ENCODE measurements at regions not wholly inside any gene's neighbourhood (a gene's known extent, or its start where the extent isn't known, plus 50 kb on each side); places are given as distances from the start of the nearest gene placed in this dataset.

DNA sequence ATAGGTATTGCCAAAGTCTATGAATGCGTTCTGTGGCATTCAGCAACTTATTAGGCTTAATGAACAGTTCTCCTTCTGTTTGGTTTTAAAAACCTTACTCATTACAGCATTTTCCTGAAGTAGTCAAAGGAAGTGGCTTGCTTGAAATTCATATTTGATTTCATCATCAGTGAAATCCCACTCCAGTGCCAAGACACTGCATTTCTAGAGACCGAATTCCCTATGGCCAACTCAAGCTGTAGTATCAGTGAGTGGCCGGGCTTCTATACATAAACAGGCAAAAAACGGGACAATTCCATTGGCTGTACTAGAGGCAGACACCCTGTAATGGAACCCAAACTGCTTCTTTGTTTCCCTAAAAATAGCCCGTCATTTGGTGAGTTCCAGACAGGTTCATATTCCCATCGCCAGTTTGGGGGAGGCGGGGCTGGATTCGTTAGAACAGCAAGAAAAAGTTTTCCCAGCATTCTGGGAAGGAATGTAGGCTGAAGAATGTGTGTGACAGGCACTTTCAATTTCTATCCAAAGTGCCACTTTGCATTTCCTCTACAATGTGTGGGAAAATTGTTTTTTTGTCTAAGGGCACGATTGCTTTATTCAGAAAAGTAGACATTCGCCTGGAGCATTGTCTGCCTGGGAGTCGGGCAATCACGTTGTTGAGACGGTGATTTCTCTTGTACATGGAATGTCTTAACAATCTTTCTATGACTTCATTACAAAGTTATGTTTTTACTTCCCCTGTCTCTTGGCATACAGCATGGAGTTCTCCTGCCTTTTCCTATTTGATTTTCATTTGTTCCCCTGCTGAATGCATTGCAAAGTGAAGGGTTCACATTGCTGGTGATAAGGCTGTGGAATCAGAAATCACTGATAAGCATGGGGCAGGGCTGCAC lies 141.8 kb upstream of the MAST4 start:
- TF ChIP-seq CTCF (IDR thresholded peaks at IDR 0.05) (no peak), POLR2AphosphoS5 (IDR thresholded peaks at IDR 0.05) (no peak), POLR2A (IDR thresholded peaks at IDR 0.05; ENCODE audit: low read depth) (no peak), EP300 (IDR thresholded peaks at IDR 0.05) (no peak)
